CD4-positive, CD25-positive, alpha-beta regulatory T cell (primary cell): ENCODE measurements at regions not wholly inside any gene's neighbourhood (a gene's known extent, or its start where the extent isn't known, plus 50 kb on each side); places are given as distances from the start of the nearest gene placed in this dataset.

Experiments
- ATAC-seq, 2 donors: fragments of 150-1000 bp; cut with Tn5 transposase; one replicate each; pipeline ENCODE4 v1.10.0; 2021; ENCODE audit warnings: low read depth in 2 of 2, moderate number of reproducible peaks in 2 of 2, moderate library complexity in 1 of 2
- DNase-seq, 3 donors: peaks; one replicate each; pipeline versions ENCODE4 v3.0.0 to v3.0.0-alpha.2; 2012 to 2022; ENCODE audit warnings: mixed read lengths in 1 of 3
- H3K27ac ChIP-seq: one replicate; pipeline ENCODE4 v1.7.0; 2013; ENCODE audit warnings: mild to moderate bottlenecking, low read length; ENCODE audit not compliant: insufficient read depth, poor library complexity, severe bottlenecking
- H3K27me3 ChIP-seq: one replicate; pipeline ENCODE4 v1.7.0; 2013; ENCODE audit warnings: low read length; ENCODE audit not compliant: control insufficient read depth, insufficient read depth
- H3K36me3 ChIP-seq: one replicate; pipeline ENCODE4 v1.7.0; 2013; ENCODE audit warnings: mild to moderate bottlenecking, low read length, moderate library complexity; ENCODE audit not compliant: control insufficient read depth, insufficient read depth
- H3K4me1 ChIP-seq: 2 replicates; pipeline ENCODE4 v1.7.0; 2013; ENCODE audit warnings: mild to moderate bottlenecking, low read length; ENCODE audit not compliant: insufficient read depth, control insufficient read depth, poor library complexity, severe bottlenecking
- H3K4me3 ChIP-seq: one replicate; pipeline ENCODE4 v1.7.0; 2013; ENCODE audit warnings: low read depth, mild to moderate bottlenecking, low read length, moderate library complexity
- H3K9me3 ChIP-seq, 2 experiments: 1 replicate in 1 of 2; 2 replicates in 1 of 2; pipeline ENCODE4 v1.7.0; 2013; ENCODE audit warnings: low read length in 2 of 2, mild to moderate bottlenecking in 1 of 2, moderate library complexity in 1 of 2; ENCODE audit not compliant: control insufficient read depth in 2 of 2
- H3K27ac Mint-ChIP-seq, 3 donors: one replicate each; pipeline ENCODE4 v1.8.0; 2020 to 2022; ENCODE audit warnings: mild to moderate bottlenecking in 3 of 3, mixed read lengths in 3 of 3, moderate library complexity in 2 of 3
- H3K27me3 Mint-ChIP-seq: one replicate; pipeline ENCODE4 v1.8.0; 2022; ENCODE audit warnings: mild to moderate bottlenecking, mixed read lengths
- H3K36me3 Mint-ChIP-seq: one replicate; pipeline ENCODE4 v1.8.0; 2020; ENCODE audit warnings: mixed read lengths
- H3K4me1 Mint-ChIP-seq, 4 donors: one replicate each; pipeline ENCODE4 v1.8.0; 2020 to 2022; ENCODE audit warnings: mixed read lengths in 4 of 4, mild to moderate bottlenecking in 1 of 4
- H3K4me3 Mint-ChIP-seq, 4 donors: one replicate each; pipeline ENCODE4 v1.8.0; 2020 to 2022; ENCODE audit warnings: mild to moderate bottlenecking in 4 of 4, mixed read lengths in 4 of 4, moderate library complexity in 3 of 4
- H3K9me3 Mint-ChIP-seq, 7 donors: one replicate each; pipeline ENCODE4 v1.8.0; 2020 to 2022; ENCODE audit warnings: mixed read lengths in 7 of 7, mild to moderate bottlenecking in 3 of 7, moderate library complexity in 2 of 7

DNA sequence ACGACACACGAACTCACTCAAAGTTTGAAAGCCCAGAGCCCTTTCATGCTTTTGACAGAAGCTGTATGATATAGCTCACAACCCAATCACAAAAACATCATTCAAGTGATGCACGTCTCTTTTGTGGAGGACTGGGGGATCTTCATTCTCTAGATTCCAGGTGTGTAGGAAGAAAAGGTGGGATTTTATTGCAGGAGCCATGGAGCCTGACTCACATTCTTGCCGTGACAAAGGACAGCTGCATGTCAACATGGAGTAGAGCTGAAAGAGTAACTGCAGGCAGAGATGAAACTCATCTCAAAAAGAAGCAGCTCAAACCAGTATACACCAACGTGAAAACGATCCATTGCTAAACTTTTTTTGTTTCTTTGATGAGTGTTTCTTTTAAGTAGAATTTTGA lies 50.9 kb upstream of the PDE1A start:
- Histone ChIP-seq H3K4me3 (no peak overlapping the region), H3K36me3 (no peaks in the 10 kb centered on the region), H3K4me1 (no peaks in the 10 kb centered on the region), H3K9me3 (peaks cover 0 to 3% of the 10 kb centered on the region in 2 experiments), H3K27ac (no peak overlapping the region), H3K27me3 (no peaks in the 10 kb centered on the region)
- no peak overlapping the region for H3K27ac Mint-ChIP-seq
- DNase-seq (no peak), ATAC-seq (no peak)
- no peaks in the 10 kb centered on the region for H3K4me1 Mint-ChIP-seq
- no peaks in the 10 kb centered on the region for H3K36me3 Mint-ChIP-seq
- H3K4me3 Mint-ChIP-seq = no peak overlapping the region
- H3K9me3 Mint-ChIP-seq = peaks cover 0 to 10% (median 4%) of the 10 kb centered on the region in 7 donors
- no peaks in the 10 kb centered on the region for H3K27me3 Mint-ChIP-seq

DNA sequence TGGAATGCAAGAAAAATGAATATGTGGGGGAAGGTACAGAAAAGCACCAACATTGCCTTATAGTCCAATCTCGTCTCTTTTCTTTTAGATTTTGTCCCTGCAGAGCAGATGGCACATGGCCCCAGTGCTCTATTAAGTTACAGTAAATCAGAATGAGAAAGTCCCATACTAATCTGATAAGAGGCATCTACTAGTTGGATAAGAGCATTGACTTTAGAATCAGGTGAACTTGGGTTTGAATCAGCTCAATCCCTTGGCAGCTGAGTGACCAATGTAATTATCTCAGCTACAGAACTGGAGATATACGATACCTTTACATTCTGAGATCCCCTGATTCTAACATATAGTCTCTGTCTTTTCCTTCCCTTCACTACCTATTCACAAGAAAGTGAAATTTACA lies 54.8 kb upstream of the PDE1A start:
- Histone ChIP-seq H3K36me3 (no peaks in the 10 kb centered on the region), H3K27ac (no peak overlapping the region), H3K9me3 (no peaks in the 10 kb centered on the region), H3K4me1 (no peaks in the 10 kb centered on the region), H3K27me3 (no peaks in the 10 kb centered on the region), H3K4me3 (no peak overlapping the region)
- DNase-seq (no peak), ATAC-seq (no peak)
- no peaks in the 10 kb centered on the region for H3K36me3 Mint-ChIP-seq
- H3K9me3 Mint-ChIP-seq = peaks cover 0 to 2% (median 0%) of the 10 kb centered on the region in 7 donors
- no peak overlapping the region for H3K27ac Mint-ChIP-seq
- no peaks in the 10 kb centered on the region for H3K4me1 Mint-ChIP-seq
- H3K4me3 Mint-ChIP-seq = no peak overlapping the region
- no peaks in the 10 kb centered on the region for H3K27me3 Mint-ChIP-seq

DNA sequence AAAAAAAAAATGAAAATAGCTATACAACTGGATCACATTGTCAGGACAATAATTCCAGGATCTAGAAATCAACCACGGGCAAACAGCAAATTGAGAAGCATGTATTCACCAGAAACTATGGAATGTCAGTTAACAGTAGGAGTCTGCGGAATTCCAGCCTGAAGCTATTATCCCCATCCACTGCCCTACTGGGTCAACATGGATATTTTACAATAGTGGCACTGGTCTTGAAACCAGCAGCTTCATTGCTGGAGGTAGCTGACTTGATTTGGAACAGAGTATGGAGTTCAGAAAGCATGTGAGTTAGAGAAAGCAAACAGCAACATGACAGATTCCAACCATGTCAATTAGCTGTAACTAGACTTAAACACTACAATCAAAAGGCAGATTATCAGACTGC lies 55.7 kb upstream of the PDE1A start:
- Histone ChIP-seq H3K4me3 (no peak overlapping the region), H3K36me3 (no peaks in the 10 kb centered on the region), H3K4me1 (no peaks in the 10 kb centered on the region), H3K27me3 (no peaks in the 10 kb centered on the region), H3K9me3 (no peaks in the 10 kb centered on the region), H3K27ac (no peak overlapping the region)
- DNase-seq (no peak), ATAC-seq (no peak)
- no peaks in the 10 kb centered on the region for H3K4me1 Mint-ChIP-seq
- peaks cover 0 to 2% (median 0%) of the 10 kb centered on the region in 7 donors for H3K9me3 Mint-ChIP-seq
- no peak overlapping the region for H3K4me3 Mint-ChIP-seq
- no peaks in the 10 kb centered on the region for H3K27me3 Mint-ChIP-seq
- H3K27ac Mint-ChIP-seq = no peak overlapping the region
- H3K36me3 Mint-ChIP-seq = no peaks in the 10 kb centered on the region

DNA sequence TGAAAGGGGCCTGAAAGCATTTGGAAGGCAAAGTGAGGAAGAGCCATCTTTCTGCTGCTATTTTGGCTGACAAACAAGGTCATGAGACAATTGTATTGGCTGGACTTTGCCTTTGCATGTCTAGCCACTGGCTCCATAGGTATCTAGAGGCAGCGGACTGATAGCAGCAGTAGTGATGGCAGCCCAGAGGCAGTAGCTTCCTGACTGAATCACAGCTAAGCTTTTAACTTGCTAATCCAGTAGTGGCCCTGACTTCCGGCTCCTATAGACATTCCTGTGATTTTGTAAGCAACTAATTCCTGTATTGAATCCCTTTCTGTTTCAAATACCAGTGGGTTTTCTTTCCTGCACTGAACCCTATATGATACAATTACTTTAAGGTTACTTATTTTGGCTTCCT lies 69.8 kb upstream of the PDE1A start:
- Histone ChIP-seq H3K9me3 (no peaks in the 10 kb centered on the region), H3K4me3 (no peak overlapping the region), H3K27me3 (no peaks in the 10 kb centered on the region), H3K4me1 (no peaks in the 10 kb centered on the region), H3K36me3 (no peaks in the 10 kb centered on the region), H3K27ac (no peak overlapping the region)
- Mint-ChIP-seq H3K4me3 (no peak overlapping the region), H3K27ac (no peak overlapping the region), H3K9me3 (peaks cover 0 to 2% (median 0%) of the 10 kb centered on the region in 7 donors), H3K36me3 (no peaks in the 10 kb centered on the region), H3K27me3 (no peaks in the 10 kb centered on the region), H3K4me1 (no peaks in the 10 kb centered on the region)
- ATAC-seq (no peak), DNase-seq (no peak)

DNA sequence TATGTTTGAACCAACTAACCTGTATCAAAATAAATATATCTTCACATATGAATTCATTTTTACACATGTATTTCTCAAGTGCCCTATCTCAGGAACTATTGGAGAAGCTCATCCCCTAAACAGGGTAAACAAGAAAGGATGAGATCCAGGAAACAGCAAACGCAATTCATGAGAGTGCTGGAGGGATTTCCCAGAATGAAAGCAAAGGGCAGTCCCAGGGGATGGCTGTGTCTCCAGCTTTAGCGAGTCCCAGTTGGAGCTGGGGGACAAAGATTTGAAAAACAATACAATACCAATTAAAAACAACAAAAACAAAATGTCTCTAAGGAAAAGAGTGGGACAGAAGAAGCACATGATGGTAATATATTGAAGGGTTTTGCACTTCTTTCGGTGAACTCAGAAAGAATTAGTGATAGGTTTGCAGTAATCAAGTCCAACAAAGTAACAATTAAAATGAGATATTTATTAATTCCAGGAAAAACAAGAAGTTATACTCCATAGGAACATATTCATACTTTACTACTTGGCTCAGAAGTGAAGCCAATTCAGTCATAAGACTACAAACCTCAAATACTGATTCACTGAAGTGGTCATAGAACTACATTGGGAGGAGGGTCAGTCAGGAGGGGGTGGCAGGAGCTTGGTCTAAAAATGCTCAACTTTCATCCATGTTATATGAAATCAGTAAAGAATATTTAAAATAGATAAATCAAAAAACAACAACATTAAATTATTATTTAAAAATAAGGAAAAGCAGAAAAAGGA lies 73.1 kb upstream of the PDE1A start:
- Mint-ChIP-seq H3K27ac (no peak overlapping the region), H3K27me3 (no peaks in the 10 kb centered on the region), H3K4me3 (no peak overlapping the region), H3K9me3 (no peaks in the 10 kb centered on the region), H3K36me3 (no peaks in the 10 kb centered on the region), H3K4me1 (no peaks in the 10 kb centered on the region)
- Histone ChIP-seq H3K36me3 (no peaks in the 10 kb centered on the region), H3K27me3 (no peaks in the 10 kb centered on the region), H3K4me1 (no peaks in the 10 kb centered on the region), H3K9me3 (no peaks in the 10 kb centered on the region), H3K4me3 (no peak overlapping the region), H3K27ac (no peak overlapping the region)
- DNase-seq (no peak), ATAC-seq (no peak)

DNA sequence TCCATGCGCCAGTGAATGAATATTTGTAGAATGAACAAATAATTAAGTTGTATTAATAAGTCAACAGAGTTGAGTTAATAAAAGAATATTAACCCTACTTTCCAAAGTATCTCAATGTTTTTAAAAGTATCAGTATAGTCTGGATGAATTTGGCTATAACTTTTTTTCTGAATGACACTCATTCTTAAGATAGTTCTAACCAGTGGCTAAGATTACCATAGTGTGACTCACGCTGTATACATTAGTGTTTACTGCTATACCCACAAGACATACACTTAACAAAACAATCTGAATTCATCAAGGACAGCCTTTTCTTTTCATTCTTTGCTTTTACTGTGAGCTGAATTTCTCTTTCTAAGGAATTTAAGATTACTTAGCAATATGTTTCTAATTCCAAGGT lies 77.0 kb upstream of the PDE1A start:
- ATAC-seq = no peak
- Mint-ChIP-seq H3K4me3 (no peak overlapping the region), H3K36me3 (no peaks in the 10 kb centered on the region), H3K27me3 (no peaks in the 10 kb centered on the region), H3K4me1 (no peaks in the 10 kb centered on the region), H3K27ac (no peak overlapping the region), H3K9me3 (peaks cover 0 to 2% (median 0%) of the 10 kb centered on the region in 7 donors)
- Histone ChIP-seq H3K27ac (no peak overlapping the region), H3K4me3 (no peak overlapping the region), H3K36me3 (no peaks in the 10 kb centered on the region), H3K4me1 (no peaks in the 10 kb centered on the region), H3K27me3 (no peaks in the 10 kb centered on the region), H3K9me3 (no peaks in the 10 kb centered on the region)
- no peak for DNase-seq

DNA sequence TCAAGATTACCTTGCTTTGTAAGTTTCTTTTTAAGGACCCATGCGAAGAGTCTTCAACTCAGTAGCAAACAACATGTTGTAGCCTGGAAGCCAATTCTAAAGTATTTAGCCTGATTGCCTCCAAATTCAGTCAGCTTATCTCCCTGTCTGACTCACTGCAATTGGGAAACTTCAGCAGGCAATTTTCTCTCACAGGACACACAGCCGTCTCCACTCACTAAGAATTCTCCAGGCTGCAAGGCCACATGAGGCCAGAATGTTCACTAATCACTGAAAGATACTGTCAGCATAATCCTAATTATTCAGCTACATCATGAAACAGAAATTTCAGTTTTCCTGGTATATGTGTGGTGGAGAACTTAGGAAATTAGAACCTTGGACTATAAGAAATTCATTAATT lies 78.1 kb upstream of the PDE1A start:
- ATAC-seq = no peak
- no peak overlapping the region for H3K27ac Mint-ChIP-seq
- no peak overlapping the region for H3K27ac ChIP-seq

DNA sequence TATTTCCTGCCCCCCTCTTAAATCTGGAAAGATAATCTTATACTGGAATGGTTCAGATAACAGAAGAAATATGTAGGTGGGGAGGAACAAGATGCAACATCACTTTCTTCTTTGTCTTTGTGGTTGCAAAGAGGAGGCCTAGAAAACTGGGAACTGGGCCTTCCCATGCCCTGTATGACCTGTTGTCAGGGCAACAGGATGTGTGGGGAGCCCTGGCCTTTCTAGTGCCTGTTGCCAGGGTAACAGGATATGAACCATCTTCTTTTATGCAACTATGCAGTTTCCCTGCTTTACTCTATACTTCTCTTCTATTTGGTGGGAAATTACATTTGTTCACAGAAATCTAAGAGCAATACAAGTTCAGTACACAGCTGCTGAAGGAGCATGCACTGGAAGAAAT lies 79.8 kb upstream of the PDE1A start:
- no peaks in the 10 kb centered on the region for H3K36me3 Mint-ChIP-seq
- ATAC-seq (no peak), DNase-seq (no peak)
- H3K4me3 Mint-ChIP-seq = no peak overlapping the region
- Histone ChIP-seq H3K27me3 (no peaks in the 10 kb centered on the region), H3K4me1 (no peaks in the 10 kb centered on the region), H3K27ac (no peak overlapping the region), H3K36me3 (no peaks in the 10 kb centered on the region), H3K9me3 (no peaks in the 10 kb centered on the region), H3K4me3 (no peak overlapping the region)
- H3K4me1 Mint-ChIP-seq = no peaks in the 10 kb centered on the region
- H3K27ac Mint-ChIP-seq = no peak overlapping the region
- no peaks in the 10 kb centered on the region for H3K27me3 Mint-ChIP-seq
- H3K9me3 Mint-ChIP-seq = peaks cover 0 to 4% (median 0%) of the 10 kb centered on the region in 7 donors

More for the DNA sequence above, 78.1 kb upstream of the PDE1A start:
- Mint-ChIP-seq H3K9me3 (peaks cover 0 to 2% (median 0%) of the 10 kb centered on the region in 7 donors), H3K36me3 (no peaks in the 10 kb centered on the region), H3K27me3 (no peaks in the 10 kb centered on the region), H3K4me3 (no peak overlapping the region), H3K4me1 (no peaks in the 10 kb centered on the region)
- no peaks in the 10 kb centered on the region for H3K4me1 ChIP-seq
- no peak overlapping the region for H3K4me3 ChIP-seq
- H3K9me3 ChIP-seq = no peaks in the 10 kb centered on the region
- no peak for DNase-seq
- no peaks in the 10 kb centered on the region for H3K36me3 ChIP-seq
- no peaks in the 10 kb centered on the region for H3K27me3 ChIP-seq
